Stomach (tissue), 4 donors: ENCODE measurements at regions not wholly inside any gene's neighbourhood (a gene's known extent, or its start where the extent isn't known, plus 50 kb on each side); places are given as distances from the start of the nearest gene placed in this dataset.

Experiments used
- CTCF ChIP-seq, 7 experiments: fragments of 450-650 bp in 4 of 7; fragments of 200-600 bp in 3 of 7; sonication (generic) in 3 of 7; IDR thresholded peaks; one replicate each; pipeline ENCODE4 v1.5.1; 2016 to 2019; ENCODE audit warnings: antibody characterized with exemption in 7 of 7, control low read depth in 2 of 7, mild to moderate bottlenecking in 1 of 7
- EP300 ChIP-seq: sonication (generic); formaldehyde crosslinking; IDR thresholded peaks from one replicate; pipeline ENCODE4 v1.6.1; 2017; ENCODE audit warnings: antibody characterized with exemption
- POLR2A ChIP-seq, 4 donors: fragments of 450-650 bp; IDR thresholded peaks; one replicate each; pipeline ENCODE4 v1.6.1; 2016; ENCODE audit warnings: antibody characterized with exemption in 4 of 4, control low read depth in 2 of 4, mild to moderate bottlenecking in 1 of 4, moderate library complexity in 1 of 4
- POLR2AphosphoS5 ChIP-seq, 3 donors: sonication (generic); formaldehyde crosslinking; IDR thresholded peaks; one replicate each; pipeline ENCODE4 v1.6.1; 2016; ENCODE audit warnings: antibody characterized with exemption in 3 of 3

GRCh38 chr1:80657044-80657643, 1143.6 kb upstream of the ADGRL2 start:
- TF ChIP-seq CTCF (IDR thresholded peaks at IDR 0.05) (no peak), POLR2AphosphoS5 (IDR thresholded peaks at IDR 0.05) (no peak), POLR2A (IDR thresholded peaks at IDR 0.05) (no peak), EP300 (no peak)
